CD4-positive, alpha-beta T cell treated with Interleukin-2 at 100 ng/mL for 4 hours (primary cell): ENCODE measurements at regions not wholly inside any gene's neighbourhood (a gene's known extent, or its start where the extent isn't known, plus 50 kb on each side); places are given as distances from the start of the nearest gene placed in this dataset.
"Not testable (repeated sequence)": the region's sequence is repeated elsewhere in the genome, so short reads cannot be mapped to it uniquely, and the experiment has no call there.

ENCODE experiments used
- DNase-seq: peaks from one replicate; pipeline ENCODE4 v3.0.0-alpha.2; 2020; ENCODE audit warnings: low spot score

DNA sequence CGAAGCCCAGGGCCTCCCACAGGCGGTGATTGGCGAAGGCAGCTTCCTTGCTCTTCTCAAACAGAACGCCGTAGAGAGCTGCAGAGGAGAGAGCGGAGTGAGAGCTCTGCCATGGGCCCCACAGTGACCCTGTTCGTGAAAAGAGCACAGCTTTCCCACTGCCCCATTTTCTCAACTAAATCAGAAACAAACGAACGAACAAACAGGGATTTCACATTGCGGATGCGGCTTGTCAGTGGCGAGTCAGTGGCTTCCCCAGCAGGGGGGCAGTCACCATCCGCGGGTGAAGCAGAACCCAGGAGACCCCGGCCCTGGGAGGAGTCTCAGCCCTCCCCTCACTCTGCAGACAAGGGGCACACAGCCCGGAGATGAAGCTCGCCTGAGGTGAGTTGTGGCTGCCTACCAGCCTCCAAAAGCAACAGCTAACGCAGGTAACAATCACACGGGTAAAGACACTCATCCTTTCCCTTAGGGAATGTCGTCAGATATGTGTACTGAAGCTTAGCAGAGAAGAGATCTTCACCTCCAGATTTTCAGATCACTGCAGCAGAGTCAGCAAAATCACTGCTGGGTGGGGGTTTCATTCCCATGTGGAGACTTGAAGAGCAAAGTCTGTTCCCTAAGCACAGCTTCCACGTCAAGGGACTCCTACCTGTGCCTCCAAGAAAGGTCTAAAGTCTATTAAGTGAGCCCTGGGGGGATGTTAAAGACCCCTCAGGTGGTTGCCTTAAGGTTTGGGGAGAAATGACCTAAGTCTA, 51.2 kb upstream of the GPR31 start:
- no peak for DNase-seq

DNA sequence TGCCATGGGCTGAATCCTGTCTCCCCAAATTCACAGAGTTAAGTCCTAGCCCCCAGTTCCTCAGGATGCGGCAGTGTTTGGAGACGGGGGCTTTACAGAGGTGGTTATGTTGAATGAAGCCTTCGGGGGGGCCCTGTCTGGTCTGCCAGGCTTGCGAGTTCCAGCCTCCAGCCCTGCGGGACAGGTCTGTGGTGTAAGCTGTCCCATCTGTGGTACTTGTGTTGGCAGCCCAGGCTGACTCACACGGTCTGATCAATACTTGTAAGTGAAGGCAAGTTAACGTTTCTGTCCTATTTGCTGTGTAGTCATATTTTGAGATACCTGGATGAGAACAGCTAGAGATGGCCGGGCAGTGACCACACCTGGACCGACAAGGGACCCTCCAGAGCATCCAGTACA, 51.8 kb upstream of the GPR31 start:
- no peak for DNase-seq

DNA sequence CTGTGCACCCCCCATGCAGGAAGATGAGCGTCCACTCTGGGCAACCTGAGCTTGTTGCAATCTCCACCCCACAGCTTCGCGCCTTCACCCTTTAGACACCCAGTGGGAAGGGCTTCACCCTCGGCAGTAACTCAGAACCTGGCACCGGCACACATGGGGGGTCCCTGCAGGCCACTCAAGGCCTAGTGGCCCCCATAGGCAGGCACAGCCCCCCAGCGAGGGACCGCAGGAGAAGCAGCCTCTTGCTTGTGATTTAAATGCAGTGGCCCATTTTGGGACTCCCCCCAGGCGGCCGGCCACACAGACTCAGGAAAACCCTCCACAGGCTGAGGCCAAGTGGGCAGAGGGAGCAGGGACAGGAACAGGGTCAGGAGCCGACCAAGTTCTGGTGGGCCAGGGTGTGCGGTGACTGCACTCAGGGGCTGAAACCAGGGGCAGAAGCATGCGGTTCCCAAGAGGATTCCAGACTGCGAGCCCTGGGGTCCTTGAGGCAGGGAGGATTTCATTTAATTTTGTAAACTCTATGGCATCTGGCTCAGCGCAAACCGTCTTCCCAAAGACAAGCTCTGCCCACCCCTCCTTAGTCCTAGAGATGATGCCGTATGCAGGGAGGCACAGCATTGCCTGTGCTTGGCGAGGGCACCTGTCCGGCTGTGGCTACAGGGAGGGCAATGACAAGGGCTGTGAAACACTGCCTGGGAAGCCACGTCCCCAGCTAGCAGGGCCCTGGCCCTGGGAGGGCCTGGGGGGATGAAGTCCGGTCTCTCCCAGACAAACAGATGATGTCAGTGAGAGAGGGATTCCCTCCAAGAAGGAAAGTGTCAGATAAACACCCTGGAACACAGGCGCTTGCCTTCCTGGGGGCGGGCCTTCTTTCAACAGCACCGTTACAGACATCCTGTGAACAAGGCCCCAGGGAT, 52.9 kb upstream of the GPR31 start:
- no peak for DNase-seq

DNA sequence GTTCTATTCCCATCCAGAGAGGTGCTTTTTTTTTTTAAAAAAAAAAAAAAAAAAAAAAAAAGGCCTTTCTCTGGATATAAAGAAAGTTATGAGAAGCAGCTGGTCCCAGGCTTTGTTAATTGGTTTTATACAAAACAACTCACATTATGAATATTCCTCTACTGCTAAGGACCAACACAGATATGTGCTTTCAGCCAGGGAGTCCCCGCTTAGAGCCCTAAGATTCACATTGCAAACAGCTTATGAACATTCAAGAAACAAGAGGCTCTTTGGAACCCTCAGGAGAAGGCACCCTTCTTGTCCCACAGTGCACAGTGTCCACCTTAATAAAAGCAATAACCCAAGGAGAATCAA, 53.5 kb upstream of the GPR31 start:
- DNase-seq, result no peak

DNA sequence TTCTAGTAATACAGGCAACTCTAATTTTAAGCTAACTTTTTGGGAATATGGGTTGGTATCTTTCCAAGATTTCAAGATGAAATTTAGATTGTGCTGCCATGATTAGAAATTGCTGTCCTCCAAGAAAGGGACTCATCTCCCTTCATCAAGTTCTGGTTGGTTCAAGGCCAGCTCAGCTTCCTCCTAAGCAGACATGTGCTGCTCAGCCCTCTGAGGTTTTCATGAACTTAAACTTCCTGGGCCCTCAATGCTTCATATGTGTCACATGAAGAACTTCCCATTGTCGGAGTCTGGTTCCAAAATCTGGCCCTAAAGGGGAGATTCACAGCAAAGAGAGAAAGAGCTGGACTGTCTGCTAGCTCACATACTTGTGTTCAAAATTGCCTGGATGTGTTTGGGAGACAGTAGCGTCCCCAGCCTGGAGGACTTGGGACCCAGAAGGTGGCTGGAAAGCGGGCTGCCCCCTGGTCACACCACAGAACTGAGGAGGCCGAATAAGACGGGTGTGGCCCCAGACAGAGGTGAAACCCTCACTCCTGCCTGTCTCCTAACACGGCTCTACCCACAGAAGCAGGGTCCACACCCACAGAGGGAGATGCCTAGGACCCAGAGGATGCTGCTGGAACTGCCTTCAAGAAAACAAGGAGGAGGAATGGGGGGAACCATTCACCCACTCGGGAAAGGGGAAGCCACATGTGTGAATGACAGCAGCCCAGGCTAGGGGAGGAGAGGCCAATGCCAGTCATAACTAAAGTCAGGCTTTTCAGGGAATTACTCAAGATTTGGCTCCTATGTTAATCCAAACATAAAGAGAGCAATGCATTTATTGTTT, 54.3 kb upstream of the GPR31 start:
- no peak for DNase-seq

GRCh38 chr6:167212713-167213005, 54.9 kb upstream of the GPR31 start:
- no peak for DNase-seq

GRCh38 chr6:167214206-167214605, 56.4 kb upstream of the GPR31 start:
- DNase-seq, result no peak

DNA sequence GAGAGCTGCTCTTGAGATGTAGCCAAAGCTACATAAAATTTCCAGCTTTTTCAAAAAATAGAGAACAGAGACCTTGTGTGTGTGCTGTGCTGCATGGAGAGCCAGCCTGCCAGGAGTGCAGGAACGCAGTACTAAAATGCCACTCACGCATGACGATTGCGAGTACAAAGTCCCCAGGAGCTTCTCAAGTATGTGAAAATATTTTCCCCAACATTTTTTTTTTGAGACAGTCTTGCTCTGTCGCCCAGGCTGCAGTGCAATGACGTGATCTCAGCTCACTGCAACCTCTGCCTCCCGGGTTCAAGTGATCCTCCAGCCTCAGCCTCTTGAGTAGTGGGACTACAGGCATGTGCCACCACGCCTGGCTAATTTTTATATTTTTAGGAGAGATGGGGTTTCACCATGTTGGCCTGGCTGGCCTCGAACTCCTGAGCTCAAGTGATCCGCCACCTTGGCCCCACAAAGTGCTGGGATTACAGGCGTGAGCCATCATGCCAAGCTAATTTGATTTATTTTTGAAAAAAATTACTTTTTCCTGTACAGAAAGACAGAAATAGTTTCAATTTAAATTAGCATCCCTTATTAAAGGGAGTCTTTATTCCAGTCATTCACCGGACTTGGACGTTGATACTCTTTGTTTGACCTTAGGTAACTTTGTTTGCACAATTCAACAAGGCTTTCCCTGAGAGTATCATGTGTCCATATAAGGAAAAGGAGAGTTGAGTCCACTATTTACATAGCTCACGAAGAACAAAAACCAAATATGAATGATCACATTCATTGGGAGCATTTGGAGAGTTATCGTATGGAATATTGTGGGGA, 57.9 kb upstream of the GPR31 start:
- not testable (repeated sequence) for DNase-seq

- DNase-seq, result not testable (repeated sequence)
Observed at GRCh38 chr6:167216390-167217050, 58.7 kb upstream of the GPR31 start.

GRCh38 chr6:167217073-167217472, 59.3 kb upstream of the GPR31 start:
- DNase-seq, result not testable (repeated sequence)

- peak; percentile 21 for DNase-seq
Observed at GRCh38 chr6:167217951-167218759, 60.4 kb upstream of the GPR31 start.

GRCh38 chr6:167219079-167219478, 61.3 kb upstream of the GPR31 start:
- DNase-seq, result not testable (repeated sequence)

DNA sequence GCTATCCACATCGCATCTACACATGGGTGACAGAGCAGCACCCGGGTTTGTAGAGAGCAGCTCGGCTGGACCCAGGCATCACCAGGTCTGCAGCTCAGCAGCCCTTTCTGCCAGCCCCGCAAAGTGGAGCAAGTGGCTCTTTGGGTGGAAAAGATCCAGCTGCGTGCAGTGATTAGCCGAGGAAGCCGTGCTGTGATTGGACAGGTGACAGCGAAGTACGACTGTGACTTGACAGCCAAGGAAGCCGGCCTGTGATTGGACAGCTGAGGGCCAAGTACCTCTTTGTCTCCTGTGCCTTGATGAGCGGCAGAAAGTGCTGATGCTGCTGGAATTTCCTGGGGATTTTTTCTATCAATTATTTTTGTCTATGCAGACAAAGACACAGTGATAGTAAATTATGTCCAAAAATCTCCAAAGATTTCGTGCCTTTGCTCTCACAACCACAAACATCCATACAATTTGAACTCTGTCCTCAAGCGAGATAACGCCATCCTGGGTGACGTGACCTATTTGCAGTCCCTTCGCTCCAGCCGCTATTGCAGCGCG, 62.3 kb upstream of the GPR31 start:
- no peak for DNase-seq

DNA sequence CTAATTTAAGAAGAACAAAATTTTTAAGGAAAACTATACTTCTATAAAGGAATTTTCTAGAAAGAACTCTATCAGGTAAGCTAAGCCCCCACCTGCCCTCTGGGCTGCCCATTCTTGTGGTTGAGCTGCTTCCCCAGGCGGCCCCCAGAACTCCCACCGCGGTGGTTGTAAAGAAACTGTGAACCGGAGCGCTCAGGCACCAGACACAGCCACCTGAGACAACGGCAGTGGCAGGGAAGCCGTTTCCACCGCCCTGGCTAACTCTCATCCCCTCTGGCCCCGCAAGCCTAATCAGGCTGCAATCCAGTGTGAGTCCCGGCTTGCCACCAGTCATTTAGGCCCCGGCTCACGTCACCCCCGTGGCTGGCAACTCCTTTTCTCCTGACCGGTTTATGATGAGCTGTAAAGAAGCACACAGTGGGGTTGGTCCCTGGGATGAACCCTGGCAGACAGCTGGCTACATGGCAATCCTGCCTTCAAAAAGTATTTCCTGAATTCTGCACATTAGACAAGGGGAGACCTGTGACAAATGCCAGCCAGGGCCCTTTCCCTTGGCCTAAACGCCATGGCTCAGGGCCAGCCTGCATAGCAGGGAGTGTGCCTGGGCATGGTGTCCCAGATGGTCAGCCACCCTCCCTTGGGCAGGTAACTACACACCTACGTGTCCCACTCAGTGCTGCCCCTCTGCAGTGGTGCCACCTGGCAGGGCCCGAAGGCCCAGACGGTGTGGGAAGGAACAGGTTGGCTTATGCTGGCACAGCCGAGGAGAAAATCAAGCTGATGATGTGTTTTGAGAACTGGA, 63.8 kb upstream of the GPR31 start:
- DNase-seq, result no peak

- not testable (repeated sequence) for DNase-seq
Observed at GRCh38 chr6:167225566-167226382, 65.3 kb upstream of the UNC93A start.

- DNase-seq, result no peak
Observed at GRCh38 chr6:167226383-167226685, 64.8 kb upstream of the UNC93A start.

DNA sequence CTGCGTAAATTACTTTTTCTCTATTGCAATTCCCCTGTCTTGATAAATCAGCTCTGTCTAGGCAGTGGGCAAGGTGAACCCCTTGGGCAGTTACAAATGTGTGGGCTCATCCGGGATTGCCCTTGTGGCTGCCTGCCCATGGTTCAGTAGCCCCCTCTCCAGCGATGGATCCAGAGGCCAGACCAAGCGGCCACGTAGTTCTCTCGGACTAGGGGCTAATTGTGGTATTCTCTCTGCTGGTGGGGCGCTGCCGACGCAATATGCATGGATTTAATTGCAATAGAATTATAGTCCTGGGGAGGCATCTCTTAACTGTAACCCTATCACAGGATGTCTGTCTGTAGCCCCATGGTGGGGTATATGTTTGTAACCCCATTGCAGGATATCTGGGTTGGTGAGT, 64.3 kb upstream of the UNC93A start:
- DNase-seq, result no peak

- no peak for DNase-seq
Observed at GRCh38 chr6:167227984-167228383, 63.1 kb upstream of the UNC93A start.
